Esophagus (tissue), 2 donors: ENCODE measurements at regions not wholly inside any gene's neighbourhood (a gene's known extent, or its start where the extent isn't known, plus 50 kb on each side); places are given as distances from the start of the nearest gene placed in this dataset.

Experiments used
- H3K27ac ChIP-seq, 2 donors: one replicate each; pipeline ENCODE4 v1.5.1; 2013; ENCODE audit warnings: low read depth in 2 of 2, mild to moderate bottlenecking in 2 of 2, inconsistent platforms in 1 of 2, low read length in 1 of 2, moderate library complexity in 1 of 2
- H3K27me3 ChIP-seq, 2 donors: one replicate each; pipeline ENCODE4 v1.6.1; 2013; ENCODE audit warnings: low read length in 2 of 2, control low read depth in 1 of 2, mild to moderate bottlenecking in 1 of 2; ENCODE audit not compliant: insufficient read depth in 2 of 2, control insufficient read depth in 1 of 2
- H3K36me3 ChIP-seq, 2 donors: one replicate each; pipeline ENCODE4 v1.6.1; 2013; ENCODE audit warnings: low read length in 1 of 2; ENCODE audit not compliant: control insufficient read depth in 2 of 2, insufficient read depth in 2 of 2
- H3K4me1 ChIP-seq, 2 donors: one replicate each; pipeline ENCODE4 v1.6.1; 2013; ENCODE audit warnings: low read length in 1 of 2; ENCODE audit not compliant: control insufficient read depth in 2 of 2, insufficient read depth in 2 of 2
- H3K4me3 ChIP-seq, 2 donors: one replicate each; pipeline ENCODE4 v1.5.1; 2013; ENCODE audit warnings: low read length in 2 of 2, mild to moderate bottlenecking in 2 of 2, low read depth in 1 of 2, moderate library complexity in 1 of 2
- H3K9me3 ChIP-seq, 2 donors: one replicate each; pipeline ENCODE4 v1.6.1; 2013; ENCODE audit warnings: mild to moderate bottlenecking in 2 of 2, low read depth in 1 of 2, low read length in 1 of 2, moderate library complexity in 1 of 2; ENCODE audit not compliant: control insufficient read depth in 2 of 2, insufficient read depth in 1 of 2
- WGBS, 2 donors: extraction: QIAGEN DNeasy Blood & Tissue Kit; methylation state at CpG; one replicate each; pipeline ENCODE4 v1.1.7; 2013; 5-methylcytosine and 5-hydroxymethylcytosine counted together
- donor health status: healthy with polysubstance abuse.
- donor health status: Bipolar disorder and iron deficiency.

- Histone ChIP-seq H3K36me3 (no peaks in the 10 kb centered on the region), H3K27me3 (no peaks in the 10 kb centered on the region), H3K27ac (no peak overlapping the region), H3K4me3 (no peak overlapping the region), H3K9me3 (no peaks in the 10 kb centered on the region), H3K4me1 (no peaks in the 10 kb centered on the region)
- 55 to 69% methylated on average over 1 of the region's 1 CpG for WGBS, 2 donors
These were observed 626.1 kb downstream of the DACH1 start for GRCh38 chr13:71240911-71241310.

GRCh38 chr13:71237332-71237731, 629.7 kb downstream of the DACH1 start:
- Histone ChIP-seq H3K4me1 (no peaks in the 10 kb centered on the region), H3K27ac (no peak overlapping the region), H3K9me3 (no peaks in the 10 kb centered on the region), H3K36me3 (no peaks in the 10 kb centered on the region), H3K4me3 (no peak overlapping the region), H3K27me3 (no peaks in the 10 kb centered on the region)
- 50 to 52% methylated on average over 3 of the region's 3 CpGs for WGBS, 2 donors

GRCh38 chr13:71219698-71220415, 647.1 kb downstream of the DACH1 start:
- no peaks in the 10 kb centered on the region for H3K9me3 ChIP-seq
- H3K4me3 ChIP-seq, result no peak overlapping the region
- no peaks in the 10 kb centered on the region for H3K36me3 ChIP-seq
- H3K4me1 ChIP-seq, result no peaks in the 10 kb centered on the region
- H3K27ac ChIP-seq, result no peak overlapping the region
- H3K27me3 ChIP-seq, result no peaks in the 10 kb centered on the region
- WGBS, 2 donors, result 83 to 84% methylated on average over 8 of the region's 8 CpGs

GRCh38 chr13:71218960-71219359, 648.0 kb downstream of the DACH1 start:
- H3K27ac ChIP-seq, result no peak overlapping the region
- no peaks in the 10 kb centered on the region for H3K27me3 ChIP-seq
- 47 to 59% methylated on average over 3 of the region's 3 CpGs for WGBS, 2 donors
- no peak overlapping the region for H3K4me3 ChIP-seq
- H3K9me3 ChIP-seq, result no peaks in the 10 kb centered on the region
- H3K4me1 ChIP-seq, result no peaks in the 10 kb centered on the region
- H3K36me3 ChIP-seq, result no peaks in the 10 kb centered on the region

GRCh38 chr13:71217827-71218226, 649.2 kb downstream of the DACH1 start:
- H3K9me3 ChIP-seq, result no peaks in the 10 kb centered on the region
- H3K27ac ChIP-seq, result no peak overlapping the region
- H3K36me3 ChIP-seq, result no peaks in the 10 kb centered on the region
- no peaks in the 10 kb centered on the region for H3K4me1 ChIP-seq
- H3K27me3 ChIP-seq, result no peaks in the 10 kb centered on the region
- WGBS, 2 donors, result 87 to 94% methylated on average over 3 of the region's 3 CpGs
- no peak overlapping the region for H3K4me3 ChIP-seq

GRCh38 chr13:71214821-71215220, 652.2 kb downstream of the DACH1 start:
- no peaks in the 10 kb centered on the region for H3K9me3 ChIP-seq
- H3K4me3 ChIP-seq, result no peak overlapping the region
- H3K27me3 ChIP-seq, result no peaks in the 10 kb centered on the region
- no peaks in the 10 kb centered on the region for H3K36me3 ChIP-seq
- H3K4me1 ChIP-seq, result no peaks in the 10 kb centered on the region
- no peak overlapping the region for H3K27ac ChIP-seq
- WGBS, 2 donors, result 79% methylated on average over 4 of the region's 4 CpGs

GRCh38 chr13:71214357-71214756, 652.6 kb downstream of the DACH1 start:
- WGBS, 2 donors, result 83 to 91% methylated on average over 3 of the region's 3 CpGs
- no peak overlapping the region for H3K4me3 ChIP-seq
- H3K36me3 ChIP-seq, result no peaks in the 10 kb centered on the region
- H3K27me3 ChIP-seq, result no peaks in the 10 kb centered on the region
- no peak overlapping the region for H3K27ac ChIP-seq
- no peaks in the 10 kb centered on the region for H3K4me1 ChIP-seq
- H3K9me3 ChIP-seq, result no peaks in the 10 kb centered on the region

- no peak overlapping the region for H3K4me3 ChIP-seq
- no peaks in the 10 kb centered on the region for H3K9me3 ChIP-seq
- H3K27ac ChIP-seq, result no peak overlapping the region
- WGBS, 2 donors, result 73 to 79% methylated on average over 2 of the region's 2 CpGs
- no peaks in the 10 kb centered on the region for H3K36me3 ChIP-seq
- no peaks in the 10 kb centered on the region for H3K27me3 ChIP-seq
- no peaks in the 10 kb centered on the region for H3K4me1 ChIP-seq
These were observed 653.7 kb downstream of the DACH1 start for GRCh38 chr13:71213252-71213821.

- H3K4me1 ChIP-seq, result no peaks in the 10 kb centered on the region
- H3K36me3 ChIP-seq, result no peaks in the 10 kb centered on the region
- H3K27ac ChIP-seq, result no peak overlapping the region
- H3K4me3 ChIP-seq, result no peak overlapping the region
- H3K27me3 ChIP-seq, result no peaks in the 10 kb centered on the region
- no peaks in the 10 kb centered on the region for H3K9me3 ChIP-seq
These were observed 656.1 kb downstream of the DACH1 start for GRCh38 chr13:71210861-71211260.

- 91 to 94% methylated on average over 2 of the region's 2 CpGs for WGBS, 2 donors
- no peaks in the 10 kb centered on the region for H3K27me3 ChIP-seq
- no peak overlapping the region for H3K4me3 ChIP-seq
- no peak overlapping the region for H3K27ac ChIP-seq
- H3K4me1 ChIP-seq, result no peaks in the 10 kb centered on the region
- no peaks in the 10 kb centered on the region for H3K9me3 ChIP-seq
- H3K36me3 ChIP-seq, result no peaks in the 10 kb centered on the region
These were observed 657.8 kb downstream of the DACH1 start for GRCh38 chr13:71209217-71209616.
